ENCODE measurements at regions not wholly inside any gene's neighbourhood (a gene's known extent, or its start where the extent isn't known, plus 50 kb on each side); places are given as distances from the start of the nearest gene placed in this dataset.

DNA sequence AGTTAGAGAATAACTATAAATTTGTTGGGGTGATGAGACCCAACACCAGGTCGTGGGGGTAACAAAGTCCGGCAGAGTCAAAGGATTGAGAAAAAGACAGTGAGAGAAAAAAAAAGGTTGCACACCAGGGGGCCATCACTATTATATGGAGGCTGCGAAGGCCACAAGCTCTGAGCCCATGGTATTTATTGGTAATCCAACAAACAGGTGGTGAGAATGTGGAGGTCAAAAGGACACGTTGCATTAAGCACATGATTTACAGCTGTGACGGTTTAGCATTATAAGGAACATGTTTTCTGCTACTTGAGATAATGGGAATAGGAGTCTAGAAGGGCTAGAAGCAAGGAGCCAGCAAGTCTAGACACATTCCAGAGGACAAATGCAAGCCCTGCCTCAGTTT lies 2202.2 kb upstream of the C9orf72 start:
- WGBS, 3 donors, result 59 to 66% (median 60%) methylated on average over 5 of the region's 5 CpGs
- no peak for TF ChIP-seq EP300 (IDR thresholded peaks at IDR 0.05)
- TF ChIP-seq, protein P1, sequence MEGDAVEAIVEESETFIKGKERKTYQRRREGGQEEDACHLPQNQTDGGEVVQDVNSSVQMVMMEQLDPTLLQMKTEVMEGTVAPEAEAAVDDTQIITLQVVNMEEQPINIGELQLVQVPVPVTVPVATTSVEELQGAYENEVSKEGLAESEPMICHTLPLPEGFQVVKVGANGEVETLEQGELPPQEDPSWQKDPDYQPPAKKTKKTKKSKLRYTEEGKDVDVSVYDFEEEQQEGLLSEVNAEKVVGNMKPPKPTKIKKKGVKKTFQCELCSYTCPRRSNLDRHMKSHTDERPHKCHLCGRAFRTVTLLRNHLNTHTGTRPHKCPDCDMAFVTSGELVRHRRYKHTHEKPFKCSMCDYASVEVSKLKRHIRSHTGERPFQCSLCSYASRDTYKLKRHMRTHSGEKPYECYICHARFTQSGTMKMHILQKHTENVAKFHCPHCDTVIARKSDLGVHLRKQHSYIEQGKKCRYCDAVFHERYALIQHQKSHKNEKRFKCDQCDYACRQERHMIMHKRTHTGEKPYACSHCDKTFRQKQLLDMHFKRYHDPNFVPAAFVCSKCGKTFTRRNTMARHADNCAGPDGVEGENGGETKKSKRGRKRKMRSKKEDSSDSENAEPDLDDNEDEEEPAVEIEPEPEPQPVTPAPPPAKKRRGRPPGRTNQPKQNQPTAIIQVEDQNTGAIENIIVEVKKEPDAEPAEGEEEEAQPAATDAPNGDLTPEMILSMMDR (IDR thresholded peaks at IDR 0.05), result no peak
- TF ChIP-seq POLR2A (IDR thresholded peaks at IDR 0.05), result no peak
- intact Hi-C loops (cut with DNase I), result no loop called here

DNA sequence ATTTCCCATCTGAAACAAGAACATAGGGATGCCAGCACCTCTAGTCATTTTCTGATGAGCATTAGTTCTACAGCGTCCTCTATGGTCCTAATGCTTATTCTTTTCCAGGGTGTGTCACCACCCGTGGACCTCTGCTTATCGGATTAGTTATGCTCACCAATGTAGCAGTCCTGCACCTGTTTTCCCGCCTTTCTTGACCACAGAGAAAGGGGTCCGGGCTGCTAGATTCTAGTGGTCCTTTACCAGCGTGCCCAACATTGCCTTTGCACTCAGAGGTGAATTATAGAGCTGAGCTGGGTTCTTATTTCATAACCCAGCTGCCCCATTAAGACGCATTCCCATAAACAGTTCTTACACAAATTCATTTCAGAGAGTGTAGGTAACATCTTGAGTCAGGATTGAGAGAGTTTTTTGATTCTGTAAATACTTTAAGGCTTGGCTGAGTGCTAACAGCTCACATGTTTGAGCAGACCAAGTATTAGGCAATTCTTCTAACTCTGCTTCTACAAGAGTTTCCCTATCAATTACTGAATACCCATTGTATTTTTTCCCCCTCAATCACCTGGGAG lies 2205.1 kb upstream of the C9orf72 start:
- Histone ChIP-seq H3K4me1 (ENCODE audit: insufficient read depth) (no peaks in the 10 kb centered on the region), H3K9me3 (no peaks in the 10 kb centered on the region), H3K36me3 (no peaks in the 10 kb centered on the region), H3K4me3 (no peak overlapping the region), H3K27me3 (no peaks in the 10 kb centered on the region), H3K27ac (no peak overlapping the region)
- TF ChIP-seq, protein P1 (IDR thresholded peaks at IDR 0.05), result no peak
- TF ChIP-seq POLR2A (IDR thresholded peaks at IDR 0.05), result no peak
- TF ChIP-seq EP300 (IDR thresholded peaks at IDR 0.05), result no peak
- no peak for DNase-seq
- intact Hi-C loops (cut with DNase I), result no loop called here
- 90 to 92% (median 91%) methylated on average over 7 of the region's 7 CpGs for WGBS, 3 donors

More for the DNA sequence above, 2202.2 kb upstream of the C9orf72 start:
- H3K36me3 ChIP-seq, result no peaks in the 10 kb centered on the region
- no peak overlapping the region for H3K4me3 ChIP-seq
- H3K9me3 ChIP-seq, result no peaks in the 10 kb centered on the region
- no peaks in the 10 kb centered on the region for H3K27me3 ChIP-seq
- DNase-seq, result no peak
- H3K4me1 ChIP-seq (ENCODE audit: insufficient read depth), result no peaks in the 10 kb centered on the region
- H3K27ac ChIP-seq, result no peak overlapping the region

DNA sequence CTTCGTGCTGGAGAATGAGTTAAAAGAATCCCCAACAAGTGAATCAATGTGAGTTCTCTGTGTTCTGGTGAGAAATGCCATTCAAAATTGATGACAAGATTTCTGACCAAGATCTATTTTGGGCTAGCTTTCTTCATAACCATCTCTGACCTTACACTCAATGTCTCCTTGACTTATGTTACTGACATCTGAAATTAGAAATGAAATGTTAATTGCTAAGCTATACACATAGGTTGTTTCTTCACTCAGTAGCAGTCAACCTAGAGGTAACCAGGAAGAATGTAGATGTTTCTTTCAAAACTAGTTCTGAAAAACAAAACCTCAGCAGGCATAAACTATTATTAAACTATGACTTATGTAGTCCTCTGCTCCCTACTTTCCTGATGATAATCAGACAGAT lies 2220.7 kb upstream of the C9orf72 start:
- intact Hi-C loops (cut with DNase I), result no loop called here
- TF ChIP-seq EP300 (IDR thresholded peaks at IDR 0.05) (no peak), POLR2A (IDR thresholded peaks at IDR 0.05) (no peak)
- TF ChIP-seq, protein P1 (IDR thresholded peaks at IDR 0.05), result no peak

DNA sequence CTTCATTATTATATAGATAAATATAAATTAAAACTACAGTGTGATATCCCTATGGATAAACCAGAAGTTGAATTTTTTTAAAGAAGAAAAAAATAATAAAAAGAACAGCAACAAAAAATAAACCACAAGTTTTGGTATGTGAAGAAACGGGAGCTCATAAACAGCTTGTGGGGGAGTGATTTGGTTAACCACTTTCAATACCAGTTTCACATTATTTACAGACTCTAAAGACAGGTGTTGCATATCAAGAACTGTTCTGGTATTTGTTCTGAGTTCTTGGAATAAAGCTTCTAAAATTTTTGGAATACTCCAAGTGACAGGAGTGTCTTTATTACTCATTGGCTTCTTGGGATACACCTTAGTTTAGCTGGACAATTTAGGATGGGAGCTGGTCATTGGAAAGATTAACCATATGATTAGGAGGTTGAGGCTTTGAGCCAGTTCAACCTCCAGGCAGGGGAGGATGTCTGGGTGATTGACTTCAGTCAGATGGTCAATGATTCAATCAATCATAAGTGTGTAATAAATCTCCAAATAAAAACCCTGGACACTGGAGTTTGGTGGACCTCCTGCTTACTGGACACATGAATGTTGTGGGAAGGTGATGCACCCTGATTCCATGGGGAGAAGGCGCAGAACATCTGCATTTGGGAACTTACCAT lies 2223.1 kb upstream of the C9orf72 start:
- no peaks in the 10 kb centered on the region for H3K9me3 ChIP-seq
- H3K4me1 ChIP-seq (ENCODE audit: insufficient read depth), result no peaks in the 10 kb centered on the region
- H3K4me3 ChIP-seq, result no peak overlapping the region
- TF ChIP-seq POLR2A (IDR thresholded peaks at IDR 0.05) (no peak), EP300 (IDR thresholded peaks at IDR 0.05) (no peak)
- TF ChIP-seq, protein P1 (IDR thresholded peaks at IDR 0.05), result no peak
- H3K36me3 ChIP-seq, result no peaks in the 10 kb centered on the region
- no peak for DNase-seq
- WGBS, 3 donors, result 41 to 50% (median 50%) methylated on average over 2 of the region's 2 CpGs
- no peak overlapping the region for H3K27ac ChIP-seq
- intact Hi-C loops (cut with DNase I), result no loop called here
- no peaks in the 10 kb centered on the region for H3K27me3 ChIP-seq

More for the DNA sequence above, 2220.7 kb upstream of the C9orf72 start:
- 52 to 73% (median 63%) methylated on average over 1 of the region's 1 CpG for WGBS, 3 donors
- H3K27ac ChIP-seq, result no peak overlapping the region
- H3K27me3 ChIP-seq, result no peaks in the 10 kb centered on the region
- H3K4me1 ChIP-seq (ENCODE audit: insufficient read depth), result no peaks in the 10 kb centered on the region
- no peak overlapping the region for H3K4me3 ChIP-seq
- H3K36me3 ChIP-seq, result no peaks in the 10 kb centered on the region
- DNase-seq, result no peak
- H3K9me3 ChIP-seq, result no peaks in the 10 kb centered on the region

All from ovary (tissue), 7 donors.